ENCODE measurements at regions not wholly inside any gene's neighbourhood (a gene's known extent, or its start where the extent isn't known, plus 50 kb on each side); places are given as distances from the start of the nearest gene placed in this dataset.

DNA sequence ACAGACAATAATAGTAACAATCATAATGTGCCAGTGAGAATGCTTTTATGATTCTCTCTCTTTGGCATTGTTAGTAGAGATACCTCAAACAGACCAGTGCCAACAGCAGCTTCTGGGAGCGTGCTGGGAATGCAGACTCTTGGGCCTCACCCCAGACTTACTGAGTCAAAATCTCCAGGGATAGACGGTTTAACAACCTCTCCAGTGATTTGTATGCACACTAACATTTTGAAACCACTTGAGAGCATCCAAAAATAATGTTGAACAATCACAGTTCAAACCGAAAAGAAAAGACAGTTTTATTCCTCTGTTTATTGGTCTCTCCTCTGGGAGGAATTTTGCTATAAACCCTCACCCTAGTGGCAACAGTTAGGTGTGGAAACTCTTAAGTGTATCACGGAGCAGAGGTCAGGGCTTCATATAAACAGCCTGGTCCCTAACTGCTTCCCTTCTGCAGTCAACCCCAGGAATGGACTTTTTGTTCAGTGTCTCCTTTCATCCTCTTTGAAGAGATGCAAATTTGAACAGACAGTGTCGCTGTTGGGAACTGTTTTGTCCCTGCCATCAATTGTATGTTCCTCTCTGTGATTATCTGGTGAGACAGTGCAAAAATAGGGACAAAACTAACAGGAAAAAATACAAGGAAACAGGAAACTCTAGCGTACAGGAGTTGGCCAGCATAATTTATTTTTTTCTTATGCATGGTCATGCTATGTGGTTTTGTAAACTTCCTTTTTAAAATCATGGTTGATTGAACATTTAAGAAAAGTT, 162.4 kb upstream of the BTBD3 start:
- no peak for TF ChIP-seq FOXP2 (optimal IDR thresholded peaks at IDR 0.05; ENCODE audit: borderline replicate concordance, extremely low read depth, extremely low read length, insufficient read depth)
- TF ChIP-seq TAF1 (IDR thresholded peaks at IDR 0.05; ENCODE audit: borderline replicate concordance, insufficient read depth, low read length) = no peak
- TF ChIP-seq POLR2AphosphoS5 (IDR thresholded peaks at IDR 0.05; ENCODE audit: low read depth, low read length) = no peak
- TF ChIP-seq REST (IDR thresholded peaks at IDR 0.05; ENCODE audit: insufficient read depth in 1 of 2, low read depth in 2 of 2, low read length in 2 of 2) = no peak
- TF ChIP-seq SIN3A (IDR thresholded peaks at IDR 0.05; ENCODE audit: borderline replicate concordance, insufficient read depth, low read length) = no peak

DNA sequence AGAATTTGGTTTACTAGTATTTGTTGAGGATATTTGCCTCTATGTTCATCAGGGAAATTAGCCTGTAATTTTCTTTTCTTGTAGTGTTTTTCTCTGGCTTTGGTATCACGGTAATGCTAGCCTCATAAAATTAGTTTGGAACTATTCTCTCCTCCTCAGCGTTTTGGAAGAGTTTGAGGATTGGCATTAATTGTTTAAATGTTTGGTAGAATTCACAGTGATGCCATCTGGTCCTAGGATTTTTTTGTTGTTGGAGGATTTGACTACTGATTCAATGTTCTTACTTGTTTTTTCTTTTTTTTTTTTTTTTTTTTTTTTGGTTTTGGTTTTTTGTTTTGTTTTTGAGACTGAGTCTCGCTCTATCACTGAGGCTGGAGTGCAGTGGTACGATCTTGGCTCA, 156.2 kb upstream of the BTBD3 start:
- TF ChIP-seq FOXP2 (optimal IDR thresholded peaks at IDR 0.05; ENCODE audit: borderline replicate concordance, extremely low read depth, extremely low read length, insufficient read depth) = no peak
- TF ChIP-seq TAF1 (IDR thresholded peaks at IDR 0.05; ENCODE audit: borderline replicate concordance, insufficient read depth, low read length) = no peak
- TF ChIP-seq REST (IDR thresholded peaks at IDR 0.05; ENCODE audit: insufficient read depth in 1 of 2, low read depth in 2 of 2, low read length in 2 of 2) = no peak

GRCh38 chr20:11766961-11767360, 150.7 kb upstream of the BTBD3 start:
- TF ChIP-seq POLR2AphosphoS5 (IDR thresholded peaks at IDR 0.05; ENCODE audit: low read depth, low read length) = no peak
- TF ChIP-seq SIN3A (IDR thresholded peaks at IDR 0.05; ENCODE audit: borderline replicate concordance, insufficient read depth, low read length) = no peak
- TF ChIP-seq REST (IDR thresholded peaks at IDR 0.05; ENCODE audit: insufficient read depth in 1 of 2, low read depth in 2 of 2, low read length in 2 of 2) = no peak
- TF ChIP-seq TAF1 (IDR thresholded peaks at IDR 0.05; ENCODE audit: borderline replicate concordance, insufficient read depth, low read length) = no peak
- no peak for TF ChIP-seq FOXP2 (optimal IDR thresholded peaks at IDR 0.05; ENCODE audit: borderline replicate concordance, extremely low read depth, extremely low read length, insufficient read depth)

DNA sequence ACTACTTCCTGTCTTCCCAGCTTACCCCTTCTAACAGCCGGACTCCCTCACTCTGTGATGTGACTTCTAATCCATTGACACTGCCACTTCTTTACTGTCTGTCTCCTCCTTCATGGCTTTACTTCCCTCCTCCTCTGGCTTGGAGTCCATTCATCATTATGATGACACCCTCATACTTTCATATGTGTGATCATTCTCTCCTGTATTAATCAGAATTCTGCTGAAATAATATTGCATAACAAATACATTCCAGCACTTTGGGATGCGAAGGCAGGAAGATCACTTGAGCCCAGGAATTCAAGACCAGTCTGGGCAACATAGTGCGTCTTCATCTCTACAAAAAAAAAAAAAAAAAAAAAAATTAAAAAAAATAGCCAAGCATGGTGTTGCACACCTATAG, 147.9 kb upstream of the BTBD3 start:
- TF ChIP-seq REST (IDR thresholded peaks at IDR 0.05; ENCODE audit: insufficient read depth in 1 of 2, low read depth in 2 of 2, low read length in 2 of 2) = no peak

- no peak for TF ChIP-seq TAF1 (IDR thresholded peaks at IDR 0.05; ENCODE audit: borderline replicate concordance, insufficient read depth, low read length)
- no peak for TF ChIP-seq FOXP2 (optimal IDR thresholded peaks at IDR 0.05; ENCODE audit: borderline replicate concordance, extremely low read depth, extremely low read length, insufficient read depth)
Observed at GRCh38 chr20:11772226-11772730, 145.4 kb upstream of the BTBD3 start.
